ENCODE measurements at regions not wholly inside any gene's neighbourhood (a gene's known extent, or its start where the extent isn't known, plus 50 kb on each side); places are given as distances from the start of the nearest gene placed in this dataset.

GRCh38 chr2:77800410-77800809 lies 278.2 kb upstream of the LRRTM4 start:
- Mint-ChIP-seq H3K4me1 (no peaks in the 10 kb centered on the region), H3K36me3 (no peaks in the 10 kb centered on the region), H3K27me3 (ENCODE audit: low read depth in 3 of 3) (peaks cover 0 to under 1% (median 0%) of the 10 kb centered on the region in 3 donors), H3K27ac (no peak overlapping the region), H3K9me3 (peaks cover 0 to 3% (median 0%) of the 10 kb centered on the region in 7 donors), H3K4me3 (no peak overlapping the region)
- Histone ChIP-seq H3K9ac (ENCODE audit: insufficient read depth, low read length, poor library complexity, severe bottlenecking) (no peak overlapping the region), H3K4me3 (replicated peaks in 1 of 3; ENCODE audit: low read depth in 2 of 3, low read length in 3 of 3) (no peak overlapping the region), H3K36me3 (replicated peaks in 1 of 2; ENCODE audit: control insufficient read depth in 1 of 2, insufficient read depth in 2 of 2, low read length in 2 of 2) (no peaks in the 10 kb centered on the region), H3K27ac (ENCODE audit: low read depth in 1 of 2, low read length in 2 of 2) (no peak overlapping the region), H3K4me2 (replicated peaks; ENCODE audit: extremely low read depth, low read length, poor library complexity, severe bottlenecking) (no peak overlapping the region), H3K9me3 (replicated peaks in 1 of 2; ENCODE audit: control insufficient read depth in 1 of 2, insufficient read depth in 1 of 2, low read length in 2 of 2) (peaks cover 1 to 2% of the 10 kb centered on the region in 2 donors), H4K20me1 (ENCODE audit: insufficient read depth, low read length) (no peaks in the 10 kb centered on the region), H3K27me3 (ENCODE audit: control insufficient read depth in 2 of 2, insufficient read depth in 2 of 2, low read length in 2 of 2) (no peaks in the 10 kb centered on the region), H2AFZ (ENCODE audit: insufficient read depth, low read depth, low read length, poor library complexity, severe bottlenecking) (no peak overlapping the region), H3K79me2 (ENCODE audit: insufficient read depth, low read length) (no peaks in the 10 kb centered on the region), H3K4me1 (ENCODE audit: control insufficient read depth in 1 of 2, insufficient read depth in 2 of 2, low read length in 2 of 2) (no peaks in the 10 kb centered on the region)
- no peak for DNase-seq
- TF ChIP-seq CTCF (IDR thresholded peaks at IDR 0.05), result no peak
- intact Hi-C loops (cut with micrococcal nuclease), result no loop called here

- H3K27me3 Mint-ChIP-seq (ENCODE audit: low read depth in 3 of 3), result peaks cover 0 to 1% (median 0%) of the 10 kb centered on the region in 3 donors
- no peaks in the 10 kb centered on the region for H3K4me1 Mint-ChIP-seq
- Histone ChIP-seq H3K9ac (ENCODE audit: insufficient read depth, low read length, poor library complexity, severe bottlenecking) (no peak overlapping the region), H4K20me1 (ENCODE audit: insufficient read depth, low read length) (no peaks in the 10 kb centered on the region), H3K4me3 (replicated peaks in 1 of 3; ENCODE audit: low read depth in 2 of 3, low read length in 3 of 3) (no peak overlapping the region), H3K79me2 (ENCODE audit: insufficient read depth, low read length) (no peaks in the 10 kb centered on the region), H3K36me3 (replicated peaks in 1 of 2; ENCODE audit: control insufficient read depth in 1 of 2, insufficient read depth in 2 of 2, low read length in 2 of 2) (no peaks in the 10 kb centered on the region), H3K27ac (ENCODE audit: low read depth in 1 of 2, low read length in 2 of 2) (no peak overlapping the region), H3K27me3 (ENCODE audit: control insufficient read depth in 2 of 2, insufficient read depth in 2 of 2, low read length in 2 of 2) (no peaks in the 10 kb centered on the region), H2AFZ (ENCODE audit: insufficient read depth, low read depth, low read length, poor library complexity, severe bottlenecking) (no peak overlapping the region), H3K4me2 (replicated peaks; ENCODE audit: extremely low read depth, low read length, poor library complexity, severe bottlenecking) (no peak overlapping the region), H3K4me1 (ENCODE audit: control insufficient read depth in 1 of 2, insufficient read depth in 2 of 2, low read length in 2 of 2) (no peaks in the 10 kb centered on the region), H3K9me3 (replicated peaks in 1 of 2; ENCODE audit: control insufficient read depth in 1 of 2, insufficient read depth in 1 of 2, low read length in 2 of 2) (peaks cover 4 to 15% of the 10 kb centered on the region in 2 donors)
- H3K9me3 Mint-ChIP-seq, result peaks cover 2 to 12% (median 4%) of the 10 kb centered on the region in 7 donors
- WGBS (ENCODE audit: insufficient coverage), result 50% methylated on average over 1 of the region's 7 CpGs
- no peaks in the 10 kb centered on the region for H3K36me3 Mint-ChIP-seq
- no peak for DNase-seq
- intact Hi-C loops (cut with micrococcal nuclease), result no loop called here
- H3K4me3 Mint-ChIP-seq, result no peak overlapping the region
- TF ChIP-seq CTCF (IDR thresholded peaks at IDR 0.05), result no peak
- no peak overlapping the region for H3K27ac Mint-ChIP-seq
These were observed 285.5 kb upstream of the LRRTM4 start for GRCh38 chr2:77807531-77808215.

Data from CD14-positive monocyte (primary cell).